ENCODE measurements at regions not wholly inside any gene's neighbourhood (a gene's known extent, or its start where the extent isn't known, plus 50 kb on each side); places are given as distances from the start of the nearest gene placed in this dataset.
"Not testable (repeated sequence)": the region's sequence is repeated elsewhere in the genome, so short reads cannot be mapped to it uniquely, and the experiment has no call there.

DNA sequence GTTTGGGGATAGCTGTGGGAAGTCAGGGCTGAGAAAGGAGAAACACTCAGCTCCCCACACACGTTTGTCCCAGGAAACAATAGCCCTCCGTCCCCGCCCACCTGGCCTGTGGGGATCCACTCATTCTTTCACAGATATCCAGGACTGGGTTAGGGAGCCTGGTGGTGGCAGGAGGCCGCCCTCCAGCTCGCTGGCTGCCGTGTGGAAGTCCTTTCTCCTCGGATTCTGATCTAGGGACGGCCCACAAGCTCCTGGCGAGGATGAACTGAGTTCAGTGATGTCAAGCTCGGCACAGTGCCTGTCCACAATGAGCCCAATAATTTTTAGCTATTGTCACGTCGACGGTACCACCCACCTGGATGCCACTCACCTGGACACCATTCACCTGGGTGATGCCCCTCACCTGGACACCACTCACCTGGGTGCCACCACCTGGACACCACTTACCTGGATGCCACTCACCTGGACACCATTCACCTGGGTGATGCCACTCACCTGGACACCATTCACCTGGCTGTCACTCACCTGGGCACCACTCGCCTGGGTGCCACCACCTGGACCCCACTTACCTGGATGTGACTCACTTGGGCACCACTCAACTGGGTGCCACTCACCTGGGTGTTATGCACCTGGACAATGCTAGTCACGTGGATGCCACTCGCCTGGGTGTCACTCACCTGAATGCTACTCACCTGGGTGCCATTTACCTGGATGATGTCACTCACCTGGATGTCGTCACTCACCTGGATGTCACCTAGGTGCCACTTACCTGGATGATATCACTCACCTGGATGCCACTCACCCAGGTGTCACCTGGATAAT lies 172.5 kb upstream of the FOXF1 start:
- DNase-seq, result no peak

DNA sequence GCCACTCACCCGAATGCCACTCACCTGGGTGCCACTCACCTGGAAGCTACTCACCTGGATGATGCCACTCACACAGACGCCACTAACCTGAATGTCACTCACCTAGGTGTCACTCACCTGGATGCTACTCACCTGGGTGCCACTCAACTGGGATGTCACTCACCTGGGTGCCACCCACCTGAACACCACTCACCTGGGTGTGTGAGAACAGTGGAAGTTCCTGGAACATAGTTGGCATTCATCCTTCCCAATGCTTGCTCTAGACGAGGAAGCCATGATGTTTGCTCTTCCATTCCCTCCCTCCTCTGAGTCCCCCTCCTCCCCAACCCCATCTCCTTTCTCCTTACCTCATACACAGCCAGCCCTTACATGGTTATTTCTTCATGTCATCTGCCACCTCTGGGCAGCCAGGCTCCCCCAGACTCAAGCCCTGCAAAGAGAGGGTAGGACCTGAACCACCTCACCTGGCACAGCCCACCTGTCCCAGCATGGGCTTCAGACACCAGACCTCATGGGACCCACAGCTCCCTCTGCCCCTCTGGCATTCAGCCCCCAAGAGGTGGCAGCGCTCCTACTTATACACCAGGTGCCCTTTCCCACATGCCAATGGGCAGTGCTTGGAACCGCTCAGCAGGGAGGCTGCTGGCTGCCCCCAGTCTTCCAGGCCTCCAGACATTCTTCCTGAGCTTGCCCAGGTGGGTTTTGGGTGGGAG lies 171.8 kb upstream of the FOXF1 start:
- DNase-seq, result no peak

DNA sequence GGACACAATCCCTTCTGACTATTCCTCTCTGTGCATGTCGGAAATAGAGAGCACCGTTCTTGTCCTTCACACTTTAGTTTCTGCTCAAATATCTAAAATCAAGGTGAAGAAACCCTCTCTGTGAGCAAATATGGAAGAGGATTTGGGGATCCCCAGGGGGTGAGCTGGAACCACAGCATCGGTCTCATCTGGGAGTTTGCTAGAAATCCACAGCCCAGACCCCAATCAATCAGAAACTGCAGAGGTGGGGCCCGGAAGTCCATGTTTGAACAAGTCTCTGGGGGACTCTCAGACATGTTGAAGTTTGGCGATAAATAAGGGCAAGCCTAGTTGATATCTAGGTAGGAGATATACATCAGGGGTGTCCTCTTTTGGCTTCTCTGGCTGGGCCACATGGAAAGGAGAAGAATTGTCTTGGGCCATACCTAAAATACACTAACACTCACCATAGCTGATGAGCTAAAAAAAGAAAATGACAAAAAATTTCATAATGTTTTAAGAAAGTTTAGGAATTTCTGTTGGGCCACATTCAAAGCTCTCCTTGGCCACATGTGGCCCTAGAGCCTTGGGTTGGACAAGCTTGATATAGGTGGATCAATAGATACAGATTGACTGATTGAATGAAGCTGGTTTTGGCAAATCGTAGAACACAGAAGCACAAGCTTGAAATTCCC lies 168.0 kb upstream of the FOXF1 start:
- DNase-seq, result no peak

GRCh38 chr16:86343027-86343795 lies 167.1 kb upstream of the FOXF1 start:
- no peak for DNase-seq

GRCh38 chr16:86343796-86344585 lies 166.3 kb upstream of the FOXF1 start:
- DNase-seq, result no peak

DNA sequence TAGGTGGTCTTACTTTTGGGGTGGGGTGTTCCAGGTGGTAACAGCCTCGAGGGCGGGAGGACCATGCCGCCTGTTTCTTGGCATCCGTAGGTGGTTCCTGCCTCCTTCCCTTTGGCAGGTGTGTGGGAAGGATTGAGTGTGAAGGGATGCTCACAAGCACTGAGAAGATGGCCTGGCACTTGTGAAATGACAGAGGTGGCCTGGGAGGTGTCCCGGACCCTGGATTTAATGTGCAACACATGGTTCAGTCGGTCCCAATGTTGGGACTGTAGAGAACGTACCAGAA lies 165.8 kb upstream of the FOXF1 start:
- no peak for DNase-seq

DNA sequence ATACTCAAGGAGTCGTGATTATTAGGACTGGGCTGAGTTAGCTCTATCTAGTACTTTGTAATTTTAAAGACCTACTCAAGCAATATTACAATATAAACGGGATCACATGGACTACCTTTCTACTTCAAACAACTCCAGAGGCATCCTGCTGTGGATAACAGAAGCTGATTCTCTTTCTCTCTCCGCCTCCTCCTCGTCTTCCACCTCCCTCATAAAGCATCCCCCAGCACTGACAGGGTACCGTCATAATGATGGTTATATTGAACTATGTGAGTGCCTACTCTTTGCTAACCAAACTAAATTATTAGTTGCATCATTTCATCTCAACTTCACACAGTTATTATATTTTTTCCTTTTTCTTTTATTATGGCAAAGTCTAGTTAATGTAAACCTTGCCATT lies 165.4 kb upstream of the FOXF1 start:
- no peak for DNase-seq

GRCh38 chr16:86345516-86345915 lies 164.8 kb upstream of the FOXF1 start:
- DNase-seq, result no peak

DNA sequence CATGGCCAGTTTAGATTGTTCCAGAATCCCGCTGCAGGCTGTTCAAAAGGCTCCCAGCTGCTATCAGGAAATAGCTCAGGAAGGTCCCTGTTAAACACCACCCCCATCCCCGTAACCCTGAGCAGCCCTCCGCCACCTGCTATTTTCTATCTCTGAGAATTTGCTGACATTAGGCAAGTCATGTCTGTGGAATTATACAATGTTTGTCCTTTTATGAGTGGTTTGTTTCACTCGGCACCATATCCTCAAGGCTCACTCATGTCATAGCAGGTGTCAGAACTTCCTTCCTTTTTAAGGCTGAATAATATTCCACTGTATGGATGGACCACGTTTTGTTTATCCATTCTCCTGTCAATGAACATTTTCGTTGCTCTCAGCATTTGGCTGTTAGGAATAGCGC lies 164.3 kb upstream of the FOXF1 start:
- no peak for DNase-seq

DNA sequence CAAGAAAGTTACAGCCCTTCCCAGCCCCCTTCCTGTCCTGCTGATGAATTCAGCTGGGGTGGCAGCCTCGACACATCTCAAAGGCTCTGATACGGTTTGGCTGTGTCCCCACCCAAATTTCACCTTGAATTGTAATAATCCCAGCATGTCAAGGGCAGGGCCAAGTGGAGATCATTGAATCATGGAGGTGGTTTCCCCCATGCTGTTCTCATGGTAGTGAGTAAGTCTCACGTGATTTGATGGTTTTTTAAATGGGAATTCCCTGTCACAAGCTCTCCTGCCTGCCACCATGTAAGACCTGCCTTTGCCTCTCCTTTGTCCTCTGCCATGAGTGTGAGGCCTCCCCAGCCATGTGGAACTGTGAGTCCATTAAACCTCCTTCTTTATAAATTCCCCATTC lies 163.2 kb upstream of the FOXF1 start:
- no peak for DNase-seq

GRCh38 chr16:86347916-86348555 lies 162.3 kb upstream of the FOXF1 start:
- DNase-seq, result no peak

DNA sequence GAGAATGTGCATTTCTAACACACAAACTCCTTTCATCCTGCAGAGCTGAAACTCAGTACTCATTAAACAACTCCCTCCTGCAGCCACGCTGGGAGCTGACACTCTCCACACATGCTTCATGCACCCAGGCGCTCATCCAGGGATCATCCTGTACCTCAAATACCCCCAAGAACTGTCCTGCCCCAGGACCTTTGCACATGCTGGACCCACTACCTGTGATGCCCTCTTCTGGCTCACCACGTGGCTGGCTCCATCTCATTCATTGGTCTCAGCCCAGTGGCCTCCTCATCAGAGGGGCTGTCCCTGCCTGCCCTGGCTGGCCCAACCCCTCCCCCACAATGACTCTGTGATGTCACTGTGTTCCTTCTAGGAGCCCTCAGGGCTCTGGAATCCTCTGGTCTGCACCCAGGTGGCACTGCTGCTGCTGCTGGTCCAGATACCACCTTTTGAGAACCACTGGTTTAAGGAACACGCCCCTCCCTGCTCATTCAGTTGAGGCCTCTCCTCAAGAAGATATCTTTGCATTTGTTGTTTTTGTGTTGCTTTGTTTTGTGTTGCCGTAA lies 160.9 kb upstream of the FOXF1 start:
- DNase-seq, result no peak

DNA sequence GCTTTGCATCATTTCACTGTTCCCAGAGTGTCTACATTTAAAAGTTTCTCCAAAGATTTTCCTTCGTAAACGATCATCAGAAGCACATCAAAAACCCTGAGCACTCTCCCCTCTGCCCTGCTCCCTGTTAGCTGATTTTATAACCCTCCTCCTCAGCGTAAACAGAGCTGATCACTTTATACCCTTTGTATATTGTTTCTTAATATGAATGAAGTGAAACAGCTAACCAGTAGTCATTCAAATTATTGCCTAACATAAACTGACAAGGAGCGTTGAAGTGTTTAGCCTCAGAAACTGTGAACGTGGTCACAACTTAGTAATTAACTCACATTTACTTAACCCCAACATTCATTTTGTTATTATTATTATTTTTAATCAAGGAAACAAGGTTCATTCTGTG lies 160.0 kb upstream of the FOXF1 start:
- DNase-seq, result no peak

DNA sequence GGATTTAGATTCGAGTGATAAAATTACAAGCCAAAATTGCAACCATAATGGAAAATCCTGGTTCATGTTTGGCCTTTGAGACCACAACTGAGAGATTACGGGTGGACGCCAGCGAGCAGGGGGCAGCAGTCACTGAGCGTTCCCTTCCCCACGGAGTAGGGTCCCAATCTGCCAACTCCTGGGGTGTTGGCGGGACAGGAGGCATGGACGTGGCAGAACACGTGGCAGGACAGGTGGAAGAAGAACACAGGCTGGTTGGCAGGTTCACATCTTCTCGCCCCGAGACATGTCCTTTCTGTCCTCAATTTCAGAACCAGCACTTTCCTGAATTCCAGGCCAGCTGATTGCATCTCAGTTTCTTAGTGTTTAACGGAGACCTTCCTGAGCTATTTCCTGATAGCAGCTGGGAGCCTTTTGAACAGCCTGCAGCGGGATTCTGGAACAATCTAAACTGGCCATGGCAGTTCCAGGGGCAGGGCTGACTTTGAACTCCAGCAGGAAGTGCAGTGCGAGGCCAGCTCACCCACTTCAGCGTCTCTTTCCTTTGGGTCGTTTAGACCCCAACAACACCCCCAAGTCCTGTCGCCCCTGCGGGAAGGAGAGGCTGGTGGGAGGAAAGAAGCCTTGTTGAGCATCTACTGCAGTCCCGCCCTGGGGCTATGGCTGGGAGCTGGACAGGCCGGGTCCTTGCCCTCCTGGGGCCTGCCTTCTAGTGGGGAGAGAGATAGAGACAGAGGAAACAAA lies 159.1 kb upstream of the FOXF1 start:
- DNase-seq, result no peak

- DNase-seq, result not testable (repeated sequence)
These were observed 158.6 kb upstream of the FOXF1 start for GRCh38 chr16:86351785-86352139.

GRCh38 chr16:86353148-86353547 lies 157.2 kb upstream of the FOXF1 start:
- no peak for DNase-seq

DNA sequence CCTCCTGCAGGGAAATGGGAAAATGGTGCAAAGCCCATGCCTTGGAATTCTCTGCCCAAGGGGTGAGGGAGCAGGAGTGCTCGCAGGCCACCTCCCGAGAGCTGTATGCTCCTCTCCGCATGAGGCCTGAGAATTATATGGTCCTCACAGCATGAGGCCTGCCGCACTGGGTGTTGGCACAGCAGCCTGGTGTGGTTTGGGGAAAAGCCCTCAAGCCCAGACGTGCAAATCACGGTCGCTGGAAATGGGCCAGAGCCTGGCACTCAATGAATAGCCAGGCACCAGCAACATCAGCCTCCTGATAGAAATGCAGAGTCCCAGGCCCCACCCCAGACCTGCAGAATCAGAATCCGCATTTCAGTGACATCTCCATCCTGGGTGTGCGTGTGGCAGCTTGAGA lies 156.4 kb upstream of the FOXF1 start:
- DNase-seq, result no peak

DNA sequence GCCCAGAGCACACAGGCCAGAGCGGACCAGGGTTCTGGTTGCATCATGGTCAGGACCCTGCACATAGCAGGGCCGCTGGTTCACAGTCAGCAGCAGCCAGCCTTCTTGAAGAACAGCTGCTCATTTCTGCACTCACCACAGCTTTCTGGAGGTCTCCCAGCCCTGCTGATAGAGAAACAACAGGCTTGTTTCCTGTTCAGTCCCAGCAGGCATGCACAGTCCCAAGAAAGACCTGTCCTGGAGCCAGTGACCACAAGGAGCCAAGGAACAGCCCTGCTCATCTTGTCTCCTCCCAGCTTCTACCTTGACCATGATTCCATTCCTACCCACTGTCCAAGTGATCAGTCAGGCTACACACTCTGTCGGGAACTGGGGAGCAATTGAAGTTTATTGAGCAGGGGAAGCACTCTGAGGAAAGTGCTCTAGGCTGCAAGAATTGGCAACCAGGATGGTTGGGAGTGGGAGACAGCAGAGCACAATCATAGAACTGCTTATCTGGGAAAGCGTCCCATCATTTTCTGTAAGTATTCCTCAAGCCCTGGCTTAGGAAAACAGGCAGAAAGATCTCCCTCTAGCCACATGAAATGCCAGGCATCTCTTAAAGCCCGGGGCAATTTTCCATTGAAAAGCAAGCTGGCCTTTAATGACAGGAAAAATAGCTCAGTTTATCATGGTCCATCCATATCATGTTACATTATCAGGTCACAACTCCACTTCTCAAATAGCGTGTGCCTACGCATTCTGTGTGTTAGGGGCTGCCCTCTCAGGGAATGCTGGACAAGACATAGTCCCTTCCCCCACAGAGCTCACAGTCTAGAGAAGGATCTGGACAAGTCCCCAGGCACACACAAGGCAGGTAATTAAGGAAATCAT lies 155.4 kb upstream of the FOXF1 start:
- DNase-seq, result no peak

GRCh38 chr16:86355531-86355930 lies 154.8 kb upstream of the FOXF1 start:
- no peak for DNase-seq

GRCh38 chr16:86355951-86356350 lies 154.4 kb upstream of the FOXF1 start:
- DNase-seq, result no peak

Measured in activated CD8-positive, alpha-beta memory T cell treated with anti-CD3 and anti-CD28 coated beads, Interleukin-2, amount 50 U/mL, for 48 hours (primary cell).